Inflammatory macrophage (primary cell): ENCODE measurements at regions not wholly inside any gene's neighbourhood (a gene's known extent, or its start where the extent isn't known, plus 50 kb on each side); places are given as distances from the start of the nearest gene placed in this dataset.

Experiments
- DNase-seq, 2 donors: peaks; one replicate each; pipeline ENCODE4 v3.0.0-alpha.2; 2020 to 2022

GRCh38 chr3:193938613-193939012 is 197.3 kb upstream of the HES1 start:
- no peak for DNase-seq

DNA sequence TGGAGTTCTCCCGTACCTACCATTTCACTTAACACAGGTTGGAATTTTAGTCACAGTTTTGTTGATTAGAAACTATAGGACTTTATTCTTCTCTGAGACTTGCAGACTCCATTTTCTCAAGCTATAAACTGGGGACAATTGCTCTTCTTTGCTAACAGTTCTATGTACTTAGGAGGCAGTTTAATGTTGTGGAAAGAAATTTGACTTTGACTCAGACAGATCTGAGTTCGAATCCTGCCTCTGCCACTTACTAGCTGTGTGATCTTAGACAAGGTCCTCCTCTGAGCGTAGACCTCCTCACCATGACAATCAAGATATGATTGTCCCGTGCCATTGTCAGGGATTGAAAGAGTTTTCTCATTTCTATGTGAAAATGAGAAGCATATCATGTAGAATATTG is 196.4 kb upstream of the HES1 start:
- no peak for DNase-seq

GRCh38 chr3:193940526-193940925 is 195.4 kb upstream of the HES1 start:
- no peak for DNase-seq

DNA sequence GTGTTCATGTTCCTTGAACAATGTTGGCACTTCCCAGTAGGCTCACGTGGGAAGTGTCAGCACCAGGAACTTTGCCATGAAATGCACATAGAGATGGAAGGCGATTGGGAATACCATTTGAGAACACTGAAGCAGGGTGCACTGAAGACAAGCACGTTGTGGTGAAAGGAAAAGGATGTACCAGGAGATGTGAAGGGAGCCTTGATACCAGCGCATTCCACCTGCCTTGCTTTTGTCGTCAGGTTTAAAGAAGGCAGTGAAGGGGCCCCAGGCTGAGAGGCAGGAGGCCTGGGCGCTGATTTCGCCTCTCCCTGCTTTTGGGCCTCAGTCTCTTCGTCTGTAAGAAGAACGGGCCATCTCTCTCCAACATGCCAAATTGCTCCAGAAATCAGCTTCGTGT is 194.5 kb upstream of the HES1 start:
- no peak for DNase-seq

DNA sequence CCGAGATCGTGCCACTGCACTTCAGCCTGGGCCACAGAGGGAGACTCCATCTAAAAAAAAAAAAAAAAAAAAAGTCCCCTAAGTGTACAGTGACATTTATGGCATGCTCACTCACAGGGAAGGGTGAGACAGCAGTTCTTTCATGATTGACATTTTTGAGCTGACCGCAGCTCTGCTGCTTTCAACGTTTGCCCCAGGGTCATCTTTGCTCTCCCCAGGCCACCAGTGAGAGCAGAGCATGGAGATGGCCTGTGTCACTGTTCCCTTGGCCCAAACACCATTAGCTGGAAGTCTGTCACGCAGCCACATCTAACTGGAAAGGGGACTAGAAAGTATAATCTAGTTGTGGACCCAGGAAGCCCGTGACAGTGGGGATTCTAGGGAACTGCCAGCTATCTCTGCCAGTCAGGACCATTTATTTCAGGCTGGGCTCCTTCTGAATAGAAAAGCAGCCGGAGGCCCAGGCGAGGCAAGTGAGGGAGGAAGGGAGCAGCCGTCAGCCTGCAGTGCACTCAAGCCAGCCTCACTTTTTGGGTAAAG is 193.4 kb upstream of the HES1 start:
- no peak for DNase-seq

- DNase-seq, result no peak
Measured at GRCh38 chr3:193943200-193943599, 192.7 kb upstream of the HES1 start.

DNA sequence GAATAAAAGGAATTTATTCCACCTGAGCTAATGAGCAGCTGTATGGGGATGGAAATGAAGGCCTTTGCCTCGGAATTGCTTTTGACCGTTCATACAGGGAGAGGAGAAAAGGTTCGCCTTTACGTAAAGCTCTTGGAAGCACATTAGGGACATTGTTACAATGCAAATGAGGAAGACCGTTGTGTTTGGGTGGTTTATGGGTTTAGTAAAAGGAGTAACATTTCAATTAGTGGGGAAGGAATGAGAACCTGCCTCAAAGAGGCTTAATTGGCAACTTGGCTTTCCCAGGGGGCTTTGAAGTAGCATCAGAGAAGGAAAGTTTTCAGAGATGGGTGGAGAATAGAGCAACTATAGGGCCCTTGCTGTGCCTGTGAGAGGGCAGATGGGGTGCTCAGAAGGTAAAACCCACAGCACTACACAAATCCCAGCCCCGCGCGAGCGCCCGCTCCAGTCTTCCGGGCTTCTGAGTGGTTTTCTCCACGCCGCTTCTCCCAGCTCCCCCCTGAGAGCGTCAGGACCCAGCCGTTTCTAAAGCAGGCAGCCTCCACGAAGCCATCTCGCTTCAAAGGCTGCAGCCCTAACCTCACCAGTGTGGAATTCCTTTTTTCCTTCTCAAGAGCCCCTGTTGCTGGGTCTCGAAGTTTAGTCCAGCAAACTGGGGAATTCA is 192.0 kb upstream of the HES1 start:
- no peak for DNase-seq

DNA sequence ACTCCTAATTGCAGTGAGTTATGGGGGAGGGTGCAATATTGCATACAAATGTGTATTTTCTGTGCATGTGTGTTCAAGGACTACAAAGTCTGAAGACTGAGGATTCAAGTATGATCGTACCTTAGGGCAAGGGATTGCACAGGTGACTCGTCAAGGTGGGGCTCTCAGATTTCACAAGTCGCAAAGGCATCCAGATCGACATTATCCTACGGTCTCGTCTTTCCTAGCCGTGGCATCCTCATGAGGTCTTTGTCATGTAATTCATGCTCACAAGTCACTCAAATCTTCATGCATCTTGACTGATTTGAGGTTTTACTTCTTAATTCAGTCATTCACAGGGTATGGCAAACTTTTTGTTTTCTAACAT is 191.4 kb upstream of the HES1 start:
- no peak for DNase-seq

GRCh38 chr3:193945143-193945542 is 190.8 kb upstream of the HES1 start:
- DNase-seq, result no peak

GRCh38 chr3:193946945-193947344 is 189.0 kb upstream of the HES1 start:
- no peak for DNase-seq

DNA sequence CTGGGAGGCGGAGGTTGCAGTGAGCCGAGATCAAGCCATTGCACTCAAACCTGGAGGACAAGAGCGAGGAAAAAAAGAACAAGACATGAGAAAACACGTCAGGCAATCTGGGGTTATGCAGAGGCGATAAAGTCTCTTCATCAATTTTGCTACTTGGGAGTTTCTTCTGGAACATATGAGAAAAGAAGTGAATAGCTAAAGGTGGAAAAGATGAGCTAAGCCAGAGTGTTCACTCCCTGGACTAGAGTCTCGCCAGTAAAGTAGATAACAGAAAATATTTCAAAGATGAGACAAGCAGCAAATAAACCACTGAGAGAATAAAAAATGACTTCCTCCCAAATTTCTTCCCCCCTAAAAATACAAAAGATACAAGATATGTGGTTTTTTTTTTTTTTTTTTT is 188.4 kb upstream of the HES1 start:
- no peak for DNase-seq

GRCh38 chr3:193948459-193948858 is 187.5 kb upstream of the HES1 start:
- no peak for DNase-seq

- no peak for DNase-seq
Measured at GRCh38 chr3:193951859-193952258, 184.1 kb upstream of the HES1 start.

DNA sequence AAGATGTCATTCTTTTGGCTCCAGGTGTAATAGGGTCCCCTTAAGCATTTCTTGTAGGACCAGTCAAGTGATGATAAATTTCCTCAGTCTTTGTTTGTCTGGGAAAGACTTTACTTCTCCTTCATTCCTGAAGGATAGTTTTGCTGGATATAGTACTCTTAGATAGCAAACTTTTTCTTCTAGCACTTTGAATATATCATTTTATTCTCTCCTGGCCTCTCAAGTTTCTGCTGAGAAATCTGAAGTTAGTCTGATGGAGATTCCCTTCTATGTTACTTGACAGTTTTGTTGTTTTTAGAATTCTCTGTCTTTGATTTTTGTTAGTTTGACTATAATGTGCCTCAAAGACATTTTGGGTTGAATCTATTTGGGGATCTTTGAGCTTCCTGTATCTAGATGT is 181.2 kb upstream of the HES1 start:
- no peak for DNase-seq

DNA sequence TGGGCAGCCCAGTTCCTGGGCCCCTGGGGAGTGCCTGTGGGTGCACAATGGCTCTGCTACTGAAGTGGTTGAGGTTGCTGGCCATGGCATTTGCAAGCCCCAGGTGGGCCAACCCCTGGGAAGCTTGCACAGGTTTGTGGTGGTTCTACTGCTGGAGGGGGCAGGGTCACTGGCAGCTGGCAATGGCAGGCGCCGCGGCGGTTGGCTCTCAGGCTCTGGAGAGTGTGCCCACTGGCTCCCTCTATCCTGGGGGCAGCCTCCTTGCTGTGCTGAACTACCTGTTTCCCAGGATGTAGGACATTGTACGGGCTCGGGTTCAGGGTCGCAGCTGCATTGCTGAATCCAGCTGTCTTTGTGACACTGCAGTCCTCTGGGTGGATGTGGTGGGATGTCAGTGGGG is 180.2 kb upstream of the HES1 start:
- no peak for DNase-seq

GRCh38 chr3:193959861-193960260 is 176.1 kb upstream of the HES1 start:
- DNase-seq, result no peak

DNA sequence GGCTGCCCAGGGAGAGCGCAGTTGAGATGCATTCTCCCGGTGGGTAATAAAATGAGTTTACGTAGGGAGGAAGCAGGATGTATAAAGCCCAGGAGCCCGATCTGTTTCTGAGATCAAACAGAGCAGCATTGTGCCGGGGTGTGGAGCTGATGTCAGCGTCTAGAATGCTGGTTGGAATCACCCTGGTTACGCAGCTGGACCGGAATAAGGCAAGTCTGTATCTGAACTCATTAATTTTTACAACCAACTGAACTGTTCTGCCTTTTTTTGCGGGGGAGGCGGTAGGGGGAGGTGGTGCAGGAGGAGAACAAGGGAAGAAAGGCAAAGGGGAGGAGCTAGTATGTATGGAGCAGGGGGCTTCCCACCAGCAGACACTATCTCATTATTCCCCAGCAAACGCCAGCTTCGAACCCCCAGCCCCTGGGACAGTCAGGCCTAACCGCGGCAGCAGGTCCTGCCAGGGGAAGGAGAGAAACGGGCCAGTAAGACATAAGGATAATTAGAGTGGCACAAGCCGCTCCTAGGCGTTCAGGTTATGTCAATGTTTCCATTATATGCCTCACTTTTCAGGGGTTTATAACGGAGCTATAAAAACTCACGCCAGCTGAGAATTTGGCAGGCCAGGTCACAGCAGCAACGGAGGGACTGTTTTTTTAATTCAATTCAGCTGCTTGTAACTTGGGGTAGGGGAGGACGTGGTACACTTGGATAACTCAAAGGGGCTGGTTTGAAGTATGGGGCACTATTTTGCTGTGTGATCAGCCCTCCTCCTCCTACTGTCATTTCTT is 175.3 kb upstream of the HES1 start:
- no peak for DNase-seq

GRCh38 chr3:193962986-193963685 is 172.8 kb upstream of the HES1 start:
- no peak for DNase-seq

DNA sequence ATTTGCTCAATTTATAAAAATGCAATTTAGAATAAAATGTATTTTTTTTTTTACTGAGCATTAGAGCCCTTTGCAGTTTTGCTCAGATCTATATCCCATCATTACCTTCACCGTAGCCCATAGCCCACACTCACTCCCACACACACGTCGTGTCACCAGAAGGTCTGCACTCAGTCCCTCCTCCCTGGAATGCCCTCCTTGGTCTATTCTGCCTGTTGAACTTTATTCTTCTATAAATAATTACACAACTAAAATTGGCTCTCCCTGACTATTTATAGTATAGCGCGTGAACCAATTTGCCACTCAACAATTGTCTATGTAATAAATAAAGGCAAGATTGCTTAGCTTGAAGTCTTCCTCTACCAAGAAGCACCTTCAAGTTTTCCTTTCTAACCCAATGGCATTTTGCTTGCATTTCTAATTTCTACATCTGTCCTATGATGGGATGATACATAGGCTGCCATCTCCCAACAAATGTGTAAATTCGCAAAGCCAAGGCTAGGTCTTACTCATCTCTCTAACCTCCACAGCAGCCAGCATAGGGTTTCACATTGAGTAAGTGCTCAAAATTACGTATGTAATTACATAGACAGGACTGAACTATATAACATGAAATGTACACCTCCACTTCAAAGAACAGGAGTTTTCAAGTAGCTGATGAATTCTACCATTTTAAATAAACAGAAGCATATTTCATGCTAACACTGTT is 172.0 kb upstream of the HES1 start:
- DNase-seq, result no peak

DNA sequence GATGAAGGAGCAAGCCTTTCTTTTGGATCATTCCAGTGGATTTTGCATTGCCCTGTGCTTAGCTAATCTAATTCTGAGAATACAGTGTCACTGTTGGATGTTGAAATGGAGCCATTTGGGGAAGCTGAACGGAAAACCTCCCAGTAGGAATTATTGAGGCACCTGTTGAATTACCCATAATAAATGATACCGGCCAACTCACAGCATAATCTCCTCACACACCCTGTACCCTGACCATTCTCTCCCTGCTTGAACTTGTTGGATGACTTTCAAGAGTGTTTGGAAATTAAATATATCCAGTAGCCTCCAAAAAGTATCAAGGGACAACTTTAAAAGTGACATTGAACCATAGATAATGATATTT is 171.4 kb upstream of the HES1 start:
- DNase-seq, result peak in 1 of 2 donors; percentile 36

DNA sequence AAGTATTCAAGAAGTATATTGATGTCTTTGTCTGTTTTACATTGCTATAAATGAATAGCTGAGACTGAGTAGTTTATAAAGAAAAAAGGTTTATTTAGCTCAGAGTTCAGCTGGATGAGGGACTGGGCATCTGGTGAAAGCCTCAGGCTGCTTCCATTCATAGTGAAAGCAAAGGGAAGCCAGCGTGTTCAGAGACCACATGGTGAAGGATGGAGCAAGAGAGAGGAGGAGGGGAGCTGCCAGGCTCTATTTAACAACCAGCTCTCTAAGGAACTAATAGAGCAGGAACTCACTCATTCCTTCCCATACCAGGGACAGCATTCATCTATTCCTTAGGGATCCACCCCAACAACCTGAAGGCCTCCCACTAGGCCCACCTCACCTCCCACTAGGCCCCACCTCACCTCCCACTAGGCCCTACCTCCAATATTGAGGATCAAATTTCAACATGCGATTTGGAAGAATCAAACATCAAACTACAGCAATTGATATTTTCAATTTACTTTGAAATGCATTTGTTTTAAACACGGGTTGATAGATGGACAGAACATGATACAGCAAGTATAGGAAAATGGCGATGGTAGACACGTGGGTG is 167.5 kb upstream of the HES1 start:
- peak; percentile 17 to 28 for DNase-seq

DNA sequence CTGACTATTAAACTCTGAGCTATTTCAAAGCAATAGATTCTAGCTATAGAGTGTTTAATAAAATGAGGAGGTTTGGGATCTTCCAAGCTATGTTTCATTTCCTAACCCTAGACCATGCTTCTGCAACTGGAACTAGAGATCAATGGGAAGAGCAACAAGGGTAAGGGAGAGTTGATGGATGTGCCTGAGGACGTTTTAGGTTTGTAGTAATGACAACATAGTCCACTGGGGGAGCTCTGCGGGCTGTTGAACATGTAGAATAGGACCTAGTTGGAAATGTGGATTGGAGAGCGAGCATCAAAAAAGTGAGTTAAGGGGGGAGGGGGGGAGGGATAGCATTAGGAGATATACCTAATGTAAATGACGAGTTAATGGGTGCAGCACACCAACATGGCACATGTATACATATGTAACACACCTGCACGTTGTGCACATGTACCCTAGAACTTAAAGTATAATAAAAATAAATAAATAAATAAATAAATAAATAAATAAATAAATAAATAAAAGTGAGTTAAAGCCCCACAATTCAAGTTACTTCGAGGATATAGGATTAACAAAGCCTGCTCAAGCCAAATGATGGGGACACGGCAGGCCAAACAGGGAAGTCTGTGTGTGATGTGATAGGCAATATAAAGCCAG is 165.7 kb upstream of the HES1 start:
- peak; percentile 48 to 52 for DNase-seq
